ENCODE measurements at regions not wholly inside any gene's neighbourhood (a gene's known extent, or its start where the extent isn't known, plus 50 kb on each side); places are given as distances from the start of the nearest gene placed in this dataset.

- no peak for DNase-seq (ENCODE audit: low read depth)
- no peak for TF ChIP-seq CTCF (IDR thresholded peaks at IDR 0.05; ENCODE audit: control insufficient read depth, extremely low read depth, insufficient read depth)
- H3K4me3 ChIP-seq (ENCODE audit: low read depth, low read length), result no peak overlapping the region
Observed at GRCh38 chr20:52904837-52905236, 67.3 kb upstream of the TSHZ2 start.

DNA sequence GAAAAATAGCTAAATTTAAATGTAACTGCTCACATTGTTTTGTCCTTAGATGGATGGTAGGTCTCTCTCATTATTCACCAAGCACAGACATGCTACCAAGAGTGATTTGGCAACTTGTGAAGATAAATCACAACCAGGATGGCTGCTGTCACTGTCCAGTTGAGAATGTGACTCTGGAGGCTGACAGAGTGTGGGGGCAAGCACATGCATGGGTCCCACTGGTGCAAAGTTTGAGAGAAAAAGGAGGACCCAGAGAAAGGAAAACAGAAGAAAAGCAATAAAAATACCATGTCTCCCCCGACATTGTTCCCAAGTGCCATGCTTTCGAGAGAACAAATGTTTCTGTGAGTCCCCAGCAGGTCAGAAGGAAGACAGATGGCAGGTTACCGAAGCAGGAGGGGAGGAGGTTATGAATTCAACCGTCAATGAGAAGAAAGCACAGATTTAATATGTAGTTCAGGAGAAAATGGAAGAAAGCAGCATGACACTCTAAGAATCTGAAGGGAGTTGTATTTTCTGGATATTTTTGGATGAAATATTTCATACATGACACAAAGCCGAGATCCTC is 73.0 kb upstream of the TSHZ2 start:
- no peak overlapping the region for H3K4me3 ChIP-seq (ENCODE audit: low read depth, low read length)
- DNase-seq (ENCODE audit: low read depth), result no peak
- no peak for TF ChIP-seq CTCF (IDR thresholded peaks at IDR 0.05; ENCODE audit: control insufficient read depth, extremely low read depth, insufficient read depth)

- no peak overlapping the region for H3K4me3 ChIP-seq (ENCODE audit: low read depth, low read length)
- no peak for TF ChIP-seq CTCF (IDR thresholded peaks at IDR 0.05; ENCODE audit: control insufficient read depth, extremely low read depth, insufficient read depth)
- no peak for DNase-seq (ENCODE audit: low read depth)
Observed at GRCh38 chr20:52896348-52896747, 75.8 kb upstream of the TSHZ2 start.

- TF ChIP-seq CTCF (IDR thresholded peaks at IDR 0.05; ENCODE audit: control insufficient read depth, extremely low read depth, insufficient read depth), result no peak
- DNase-seq (ENCODE audit: low read depth), result peak; percentile 47
- H3K4me3 ChIP-seq (ENCODE audit: low read depth, low read length), result no peak overlapping the region
Observed at GRCh38 chr20:52895701-52896100, 76.5 kb upstream of the TSHZ2 start.

- no peak for DNase-seq (ENCODE audit: low read depth)
- no peak overlapping the region for H3K4me3 ChIP-seq (ENCODE audit: low read depth, low read length)
- no peak for TF ChIP-seq CTCF (IDR thresholded peaks at IDR 0.05; ENCODE audit: control insufficient read depth, extremely low read depth, insufficient read depth)
Observed at GRCh38 chr20:52895235-52895634, 76.9 kb upstream of the TSHZ2 start.

DNA sequence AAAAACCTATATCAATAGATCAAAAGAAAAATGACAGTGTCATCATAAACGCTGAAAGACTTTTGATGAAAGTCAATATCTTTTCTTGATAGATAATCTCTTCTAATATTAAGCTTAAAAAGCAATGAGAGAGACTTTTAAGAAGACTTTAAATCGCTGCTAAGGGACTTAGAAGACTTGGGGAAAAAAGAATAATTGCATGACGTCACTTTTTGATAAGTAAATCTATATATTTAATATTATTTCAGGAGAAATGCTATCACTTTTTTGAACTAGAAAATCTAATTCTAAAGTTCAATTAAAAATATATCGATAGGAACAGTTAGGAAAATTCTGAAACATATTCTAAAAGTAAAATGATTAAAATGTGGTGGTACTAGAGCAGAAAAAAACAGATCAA is 78.7 kb upstream of the TSHZ2 start:
- TF ChIP-seq CTCF (IDR thresholded peaks at IDR 0.05; ENCODE audit: control insufficient read depth, extremely low read depth, insufficient read depth), result no peak
- no peak for DNase-seq (ENCODE audit: low read depth)
- no peak overlapping the region for H3K4me3 ChIP-seq (ENCODE audit: low read depth, low read length)

DNA sequence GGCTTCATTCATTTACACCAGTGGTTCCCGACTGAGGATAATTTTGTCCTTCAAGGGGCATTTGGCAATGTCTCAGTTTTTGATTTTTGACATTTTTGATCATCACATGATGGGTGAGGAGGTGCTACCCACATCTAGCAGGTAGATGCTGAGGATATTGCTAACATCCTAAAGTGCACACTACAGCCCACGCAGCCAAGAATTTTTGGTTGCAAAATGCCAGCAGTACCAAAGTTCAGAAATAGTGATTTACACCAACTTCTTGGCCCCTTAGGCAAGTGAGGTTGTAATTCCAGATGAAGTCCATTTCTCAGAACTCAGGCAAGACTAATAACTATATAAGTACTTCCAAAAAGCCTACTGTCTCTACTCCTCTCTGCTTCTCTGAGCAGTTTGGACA is 80.1 kb upstream of the TSHZ2 start:
- DNase-seq (ENCODE audit: low read depth), result no peak
- no peak overlapping the region for H3K4me3 ChIP-seq (ENCODE audit: low read depth, low read length)
- no peak for TF ChIP-seq CTCF (IDR thresholded peaks at IDR 0.05; ENCODE audit: control insufficient read depth, extremely low read depth, insufficient read depth)

Measured in LNCaP clone FGC (cell line).